ENCODE measurements at regions not wholly inside any gene's neighbourhood (a gene's known extent, or its start where the extent isn't known, plus 50 kb on each side); places are given as distances from the start of the nearest gene placed in this dataset.

- TF ChIP-seq EZH2 (IDR thresholded peaks at IDR 0.05; ENCODE audit: insufficient read depth, poor library complexity, severe bottlenecking), result no peak
- no peak for TF ChIP-seq EZH2phosphoT487 (IDR thresholded peaks at IDR 0.05; ENCODE audit: insufficient read depth, low read depth)
Observed at GRCh38 chr14:46574221-46574977, 77.2 kb downstream of the RPL10L start.
